ENCODE measurements at regions not wholly inside any gene's neighbourhood (a gene's known extent, or its start where the extent isn't known, plus 50 kb on each side); places are given as distances from the start of the nearest gene placed in this dataset.
"Not testable (repeated sequence)": the region's sequence is repeated elsewhere in the genome, so short reads cannot be mapped to it uniquely, and the experiment has no call there.

DNA sequence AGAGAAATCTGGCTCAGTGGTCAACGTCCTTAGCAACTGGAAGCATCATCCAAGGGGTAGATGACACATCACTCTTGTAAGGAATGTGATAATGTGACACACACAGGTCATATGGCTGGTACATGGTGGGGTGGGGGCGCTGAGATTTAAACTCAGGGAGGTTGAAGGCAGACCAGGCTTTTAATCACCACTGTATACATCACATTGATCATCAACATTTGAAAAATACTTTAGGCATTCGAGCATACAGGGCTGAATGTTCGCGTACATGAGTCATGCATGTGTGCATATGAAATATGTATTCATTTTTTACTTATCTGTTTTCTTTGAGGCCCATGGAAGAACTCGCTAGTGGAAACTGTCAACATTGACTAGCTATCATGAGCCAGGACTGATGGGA is 976.4 kb downstream of the VRK1 start:
- DNase-seq = no peak

DNA sequence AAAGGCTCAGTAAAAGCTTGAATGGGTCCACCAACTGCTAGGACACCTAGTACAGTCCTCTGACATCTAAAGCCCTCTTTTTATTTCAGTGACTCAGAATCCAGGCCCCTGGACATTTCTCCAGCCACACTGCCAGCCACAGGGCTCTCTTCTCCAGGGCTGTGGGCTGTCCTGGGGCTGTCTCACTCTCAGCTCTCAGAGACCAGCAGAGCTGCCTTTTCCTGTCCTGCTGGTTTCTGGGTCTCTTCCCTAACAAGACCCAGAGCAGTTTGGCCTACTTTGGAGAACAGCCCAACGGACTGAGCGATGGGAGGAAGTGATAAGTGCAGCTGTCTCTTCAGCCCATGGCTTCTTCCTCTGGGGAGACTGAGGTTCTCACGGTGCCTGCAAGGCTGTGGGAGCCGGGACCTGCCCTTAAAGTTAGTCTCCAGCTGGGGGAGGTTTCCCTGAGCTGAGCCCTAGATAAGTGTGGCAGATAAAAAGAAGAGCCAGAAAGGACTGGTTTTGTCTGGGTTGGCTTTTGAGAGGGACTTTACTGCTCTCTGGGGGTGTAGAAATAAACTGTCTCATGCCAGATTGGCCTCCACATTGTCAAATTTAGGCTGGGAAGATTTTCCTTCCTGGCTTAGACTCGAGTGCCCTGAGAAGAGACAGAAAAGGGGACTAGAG is 979.8 kb downstream of the VRK1 start:
- DNase-seq = no peak

DNA sequence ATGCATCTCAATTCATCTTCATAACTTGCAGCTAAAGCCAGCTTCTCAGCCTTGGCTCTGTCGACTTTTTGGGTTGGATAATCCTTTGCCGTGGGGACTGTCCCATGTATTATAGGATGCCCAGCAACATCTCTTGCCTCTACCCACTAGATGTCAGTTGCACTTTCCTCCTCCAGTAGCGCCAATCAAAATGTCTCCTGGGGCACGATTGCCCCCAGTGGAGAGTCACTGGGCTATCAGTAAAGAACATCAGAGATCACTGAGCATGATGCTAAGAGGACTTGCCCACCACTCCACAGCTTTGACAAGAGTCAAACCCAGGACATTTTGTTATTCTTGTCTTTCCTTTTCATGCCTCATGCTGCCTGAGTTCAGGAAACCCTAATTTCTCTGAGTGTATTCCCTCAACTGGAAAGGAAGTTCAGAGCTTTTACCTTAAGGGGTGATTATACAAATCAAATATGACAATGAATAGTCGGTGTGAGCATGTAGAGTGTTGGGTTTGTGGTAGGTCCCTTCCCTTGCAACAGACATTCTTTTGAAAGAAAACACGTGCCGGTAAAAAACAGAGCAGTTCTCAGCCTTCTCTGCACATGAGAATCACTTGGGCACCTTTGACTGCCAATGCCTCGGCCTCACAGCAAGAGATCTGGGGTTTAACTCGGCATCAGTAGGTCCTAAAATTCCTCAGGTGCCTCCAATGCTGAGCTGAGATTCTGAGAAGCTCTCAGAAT is 980.6 kb downstream of the VRK1 start:
- no peak for DNase-seq

DNA sequence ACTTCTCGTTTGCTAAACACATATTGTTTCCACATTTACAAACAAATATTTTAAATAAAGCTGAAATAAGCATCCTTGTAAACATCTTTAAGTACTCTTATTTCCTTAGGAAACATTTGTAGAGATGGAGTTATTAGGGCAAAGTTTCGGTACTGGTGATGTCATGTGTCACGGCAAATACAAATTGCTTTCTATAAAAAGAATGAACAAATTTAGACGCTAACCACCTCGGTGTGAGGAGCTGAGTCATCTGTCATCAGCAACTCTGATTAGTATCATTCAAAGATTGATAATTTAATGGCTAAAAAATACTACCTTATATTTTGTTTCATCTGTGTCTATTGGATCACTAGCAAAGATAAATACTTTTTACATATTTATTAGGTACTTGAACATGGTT is 982.0 kb downstream of the VRK1 start:
- DNase-seq = no peak

DNA sequence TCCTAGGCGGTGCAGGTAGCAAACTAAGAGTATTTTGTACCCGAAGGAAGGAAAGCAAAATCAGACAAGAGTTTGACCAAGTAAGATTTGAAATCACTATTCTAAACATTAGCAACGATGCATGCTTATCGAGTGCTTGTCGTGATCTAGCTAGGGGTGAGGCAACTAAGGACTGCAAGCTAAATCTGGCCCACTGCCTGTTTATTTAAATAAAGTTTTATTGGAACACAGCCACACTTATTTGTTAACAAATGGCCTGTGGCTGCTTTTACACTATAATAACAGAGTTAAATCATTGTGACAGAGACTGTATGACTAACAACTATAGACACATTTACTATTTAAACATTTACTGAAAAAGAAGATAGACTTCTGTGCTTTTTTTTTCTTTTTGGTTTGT is 983.6 kb downstream of the VRK1 start:
- DNase-seq = no peak

DNA sequence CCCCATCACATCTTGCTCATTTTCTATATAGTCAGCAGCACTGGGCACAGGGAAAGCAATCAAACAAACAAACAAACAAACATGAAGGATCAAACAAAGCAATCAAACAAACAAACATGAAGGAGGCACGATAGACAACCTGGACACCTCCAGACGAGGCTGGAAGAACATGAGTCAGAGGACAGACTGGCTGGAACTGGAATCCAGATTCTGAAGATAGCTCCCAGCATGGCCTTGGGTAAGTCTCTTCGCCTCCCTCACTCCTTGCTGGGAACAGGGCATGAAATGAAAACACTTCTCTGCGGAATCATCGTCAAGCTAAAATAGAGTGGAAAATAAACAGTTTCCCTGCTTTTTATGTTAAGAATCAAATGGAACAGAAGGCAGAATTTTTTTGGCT is 984.8 kb downstream of the VRK1 start:
- DNase-seq = no peak

DNA sequence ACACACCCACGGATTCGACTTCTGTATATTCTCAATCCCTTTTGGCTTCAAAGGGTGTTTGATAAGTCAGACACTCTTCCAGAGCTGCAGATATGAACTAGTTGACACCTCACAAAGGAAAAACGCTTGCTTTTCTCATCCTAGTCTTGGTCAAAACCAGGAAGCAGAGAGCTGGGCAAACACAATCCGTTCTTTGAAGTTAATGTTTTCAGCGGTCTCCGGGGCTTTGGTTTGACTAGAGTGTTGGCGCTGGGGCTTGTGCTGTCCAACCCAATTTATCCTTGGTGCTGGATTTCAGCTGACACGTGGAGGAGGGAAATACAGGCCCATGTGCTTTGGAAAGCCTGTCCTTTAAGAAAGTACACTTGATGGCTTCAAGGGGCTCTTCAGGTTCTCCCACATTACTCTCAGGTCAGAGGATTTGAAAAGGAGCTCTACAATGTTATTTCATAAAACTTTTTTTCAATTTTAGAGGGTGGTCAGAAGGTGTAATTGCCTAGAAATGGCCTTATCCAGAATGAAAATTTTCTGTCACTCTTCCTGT is 985.8 kb downstream of the VRK1 start:
- DNase-seq = no peak

DNA sequence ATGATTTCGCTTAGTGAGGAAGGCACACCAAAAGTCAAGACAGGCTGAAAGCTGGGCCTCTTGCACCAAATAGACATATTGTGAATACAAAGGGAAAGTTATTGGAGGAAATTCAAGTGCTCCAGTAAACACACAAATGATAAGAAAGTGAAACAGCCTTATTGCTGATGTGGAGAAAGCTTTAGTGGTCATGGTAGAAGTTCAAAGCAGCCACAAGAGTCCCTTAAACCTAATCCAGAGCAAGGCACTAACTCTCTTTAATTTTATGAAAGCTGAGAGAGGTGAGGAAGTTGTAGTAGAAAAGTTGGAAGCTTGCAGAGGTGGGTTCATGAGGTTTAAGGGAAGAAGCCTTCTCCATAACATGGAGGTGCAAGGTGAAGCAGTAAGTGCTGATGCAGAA is 988.3 kb downstream of the VRK1 start:
- DNase-seq = no peak

DNA sequence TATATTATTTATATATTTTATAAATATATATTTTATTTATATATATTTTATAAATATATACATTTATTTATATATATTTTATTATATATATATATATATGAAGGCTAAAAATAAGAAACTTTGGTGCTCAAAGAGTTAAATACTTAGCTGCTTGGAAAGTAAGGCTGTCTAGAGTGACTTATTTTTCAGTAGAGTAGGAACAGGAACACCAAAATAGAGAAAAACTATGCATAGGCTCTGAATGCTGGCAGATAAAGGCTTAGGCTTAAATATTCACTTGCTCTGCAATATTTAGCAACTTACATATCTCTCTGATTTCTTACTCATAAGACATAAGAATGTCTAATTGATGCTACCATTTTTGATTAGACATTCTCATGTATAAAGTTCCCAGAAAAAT is 991.2 kb downstream of the VRK1 start:
- no peak for DNase-seq

DNA sequence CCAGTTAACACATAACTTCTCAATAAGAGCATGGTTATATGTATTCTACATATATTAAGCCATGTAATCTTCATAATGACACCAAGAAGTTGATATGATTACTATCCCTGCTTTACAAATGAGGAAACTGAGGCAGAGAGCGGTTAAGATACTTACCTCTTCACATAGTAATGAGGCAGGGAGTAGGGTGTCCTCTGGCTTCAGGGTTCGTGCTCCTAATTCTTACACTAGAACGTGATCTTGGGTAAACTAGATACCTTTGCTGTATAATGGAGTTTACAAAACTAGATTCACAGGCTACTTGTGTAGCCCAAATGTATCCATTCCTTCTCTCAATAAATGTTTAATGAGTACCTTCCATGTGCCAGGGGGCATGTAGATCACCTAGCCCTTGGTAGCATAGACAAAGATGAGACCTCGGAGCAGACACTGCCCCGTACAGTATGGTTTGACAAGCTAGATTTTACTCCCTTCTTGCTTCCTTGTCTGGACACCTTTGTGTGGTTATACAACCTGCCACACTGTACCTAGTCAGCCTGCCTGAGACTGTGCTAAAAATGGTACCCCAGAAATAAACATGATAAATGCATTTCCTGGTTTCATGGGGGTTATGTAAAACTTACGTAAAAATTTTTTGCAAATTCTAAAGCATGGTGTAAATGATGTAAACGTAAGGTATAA is 991.8 kb downstream of the VRK1 start:
- no peak for DNase-seq

DNA sequence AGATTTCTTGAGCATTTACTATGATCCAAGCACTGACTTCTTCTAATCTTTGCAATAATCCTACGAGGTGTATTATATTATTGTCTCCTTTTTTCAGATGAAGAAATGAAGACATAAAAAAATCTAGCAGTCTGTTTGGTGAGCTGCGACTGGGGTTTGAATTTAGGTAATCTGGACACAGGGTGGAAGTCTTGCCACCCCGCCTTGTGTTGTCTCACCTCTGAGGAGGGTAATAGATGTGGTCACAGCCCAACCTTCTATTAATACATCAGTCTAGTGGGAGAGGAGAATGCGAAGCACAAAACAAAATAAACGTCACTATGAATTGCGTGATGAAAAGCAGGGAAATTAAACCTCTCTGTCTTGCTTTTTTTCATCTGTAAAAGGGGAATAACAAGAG is 993.9 kb downstream of the VRK1 start:
- DNase-seq = no peak

DNA sequence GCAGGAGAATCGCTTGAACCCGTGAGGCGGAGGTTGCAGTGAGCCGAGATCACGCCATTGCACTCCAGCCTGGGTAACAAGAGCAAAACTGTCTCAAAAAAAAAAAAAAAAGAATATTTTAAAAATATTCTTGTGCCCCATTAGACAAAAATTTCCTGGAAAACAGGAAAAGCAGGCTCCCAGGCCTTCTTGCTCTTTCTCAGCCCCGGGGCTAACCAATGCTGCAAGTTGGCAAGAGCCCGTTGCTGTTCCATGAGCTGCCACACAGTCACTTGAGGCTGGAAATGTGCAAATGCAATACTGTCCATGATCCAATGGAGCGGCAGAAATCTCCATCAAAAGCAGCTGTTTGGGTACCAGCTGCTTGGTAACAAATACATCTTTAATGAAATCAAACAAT is 994.7 kb downstream of the VRK1 start:
- no peak for DNase-seq

DNA sequence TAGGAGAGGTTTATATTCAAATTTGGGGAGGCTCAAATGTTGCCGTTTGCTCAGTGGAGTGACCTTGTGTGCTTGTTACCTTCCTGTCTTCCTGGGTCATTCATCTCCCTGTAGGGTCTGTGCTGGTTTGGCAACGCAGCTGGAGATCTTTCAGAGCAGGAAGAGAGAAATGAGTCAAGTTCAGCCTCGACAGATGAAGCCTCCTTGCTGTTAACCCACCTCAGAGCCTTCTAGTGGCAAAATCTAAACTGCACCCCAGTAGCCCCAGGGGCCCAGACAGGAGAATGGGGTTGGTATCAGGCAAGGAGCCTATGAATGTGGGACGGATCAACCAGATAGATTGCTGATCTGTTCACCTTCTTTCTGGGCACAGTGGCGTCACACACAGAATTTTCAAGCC is 999.3 kb downstream of the VRK1 start:
- no peak for DNase-seq

DNA sequence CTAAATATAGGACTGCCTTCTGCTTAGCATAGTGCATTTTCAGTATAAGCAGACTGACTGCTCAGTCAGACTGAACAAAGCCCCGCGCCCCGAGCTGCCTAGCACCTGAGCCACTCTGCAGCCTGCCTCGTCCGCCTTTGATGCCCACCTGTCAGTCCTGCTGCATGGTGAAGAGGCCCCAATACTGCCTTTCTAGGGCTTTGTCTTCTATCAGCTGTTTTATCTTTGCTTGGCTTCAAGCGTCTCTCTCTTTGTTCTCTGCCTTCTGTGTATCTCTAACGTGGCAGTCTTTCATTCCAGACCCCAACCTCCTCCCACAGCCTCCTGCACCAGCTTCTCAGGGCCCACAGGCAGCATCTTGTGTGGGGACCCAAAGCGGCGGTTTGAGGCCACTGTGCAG is 1001.0 kb downstream of the VRK1 start:
- no peak for DNase-seq

DNA sequence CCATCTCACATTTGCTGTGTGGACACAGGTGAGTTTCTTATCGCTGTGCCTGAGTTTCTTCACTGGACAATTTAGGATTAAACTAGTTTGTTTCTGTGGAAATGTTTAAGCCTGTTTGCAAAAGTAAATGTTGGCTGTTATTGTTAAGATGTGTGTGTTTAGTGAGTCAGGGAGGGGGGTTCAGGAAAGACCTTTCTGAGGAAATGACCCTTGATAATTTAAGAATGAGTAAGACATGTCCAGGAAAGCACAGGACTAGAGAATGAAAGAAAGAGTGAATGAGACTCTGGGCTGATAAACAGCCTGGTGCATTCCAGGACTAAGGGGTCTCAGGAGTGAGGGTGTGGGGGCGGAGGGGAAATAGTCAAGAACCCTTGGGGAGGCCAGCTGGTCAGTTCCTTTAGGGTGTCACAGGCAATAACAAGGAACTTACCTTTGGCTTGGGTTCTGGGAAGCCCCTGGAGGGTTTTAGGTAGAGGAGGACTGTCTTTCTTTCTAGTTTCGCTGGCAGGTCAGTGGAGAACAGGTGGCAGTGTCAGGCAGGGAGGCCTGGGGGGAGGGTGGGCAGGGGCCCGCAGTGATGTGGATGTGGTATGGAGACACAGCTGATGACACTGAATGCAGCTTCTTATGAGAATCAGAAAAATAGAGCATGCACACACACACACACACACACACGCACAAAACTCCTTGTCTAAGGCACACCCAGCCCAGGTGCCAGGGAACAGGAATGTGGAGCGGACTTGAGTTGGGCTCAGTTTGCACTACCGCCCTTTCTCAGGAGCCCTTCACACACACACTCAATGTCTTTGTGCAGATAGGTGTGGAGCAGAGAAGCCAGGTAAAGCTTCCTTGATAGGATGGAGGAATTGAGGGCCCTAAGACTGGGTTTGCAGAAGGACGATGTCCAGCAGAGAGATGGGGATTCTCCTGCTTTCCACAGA is 1005.5 kb downstream of the VRK1 start:
- DNase-seq = no peak

DNA sequence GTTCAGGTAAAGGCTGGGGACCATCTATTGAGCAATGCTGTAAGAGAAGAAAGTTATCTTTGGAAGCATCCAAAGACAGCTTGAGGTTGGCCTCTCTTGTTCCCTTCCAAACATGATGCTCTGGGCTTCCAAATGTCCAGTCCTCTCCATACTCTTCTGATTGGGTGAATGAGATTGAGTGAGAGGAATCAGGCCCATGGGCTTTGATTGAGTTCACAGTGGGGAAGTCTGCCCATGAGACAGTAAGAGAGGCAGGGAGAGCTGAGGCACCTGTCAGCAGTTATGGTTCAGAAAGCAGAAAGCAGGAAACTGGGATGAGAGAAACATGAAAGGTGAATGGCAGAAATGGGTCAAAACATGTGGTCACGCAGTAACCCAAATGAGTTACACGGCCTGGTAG is 1006.9 kb downstream of the VRK1 start:
- DNase-seq = no peak

DNA sequence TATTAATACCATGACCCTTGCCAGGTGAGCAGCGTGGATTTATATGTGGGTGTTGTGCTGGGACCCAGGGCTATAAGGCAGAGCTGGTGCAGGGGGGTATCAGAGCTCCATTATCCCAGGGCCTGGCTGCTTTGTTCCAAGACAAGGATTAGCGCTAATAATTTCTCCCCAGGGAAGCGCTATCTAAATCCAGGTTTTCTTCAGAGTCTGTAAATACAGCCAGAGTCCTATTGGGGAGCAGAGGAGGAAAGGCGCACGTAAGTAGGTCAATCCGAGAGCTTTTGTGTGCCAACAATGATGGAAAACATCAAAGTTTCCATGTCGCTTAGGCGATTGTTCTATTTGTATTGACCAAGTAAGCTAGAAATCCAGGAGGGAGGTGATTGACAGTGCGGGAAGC is 1009.7 kb downstream of the VRK1 start:
- DNase-seq = no peak

DNA sequence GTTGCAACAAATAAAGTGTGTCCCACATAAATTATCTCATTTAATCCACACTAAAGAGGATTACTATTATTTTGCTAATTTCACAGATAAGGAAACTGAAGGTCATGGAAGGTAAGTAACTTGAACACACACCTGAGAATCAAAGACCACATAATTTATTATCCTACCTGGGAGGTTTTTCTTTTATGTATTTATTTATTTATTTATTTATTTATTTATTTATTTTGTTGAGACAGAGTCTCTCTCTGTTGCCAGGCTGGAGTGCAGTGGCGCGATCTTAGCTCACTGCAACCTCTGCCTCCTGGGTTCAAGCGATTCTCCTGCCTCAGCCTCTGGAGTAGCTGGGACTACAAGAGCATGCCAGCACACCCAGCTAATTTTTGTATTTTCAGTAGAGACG is 1011.4 kb downstream of the VRK1 start:
- DNase-seq = not testable (repeated sequence)

DNA sequence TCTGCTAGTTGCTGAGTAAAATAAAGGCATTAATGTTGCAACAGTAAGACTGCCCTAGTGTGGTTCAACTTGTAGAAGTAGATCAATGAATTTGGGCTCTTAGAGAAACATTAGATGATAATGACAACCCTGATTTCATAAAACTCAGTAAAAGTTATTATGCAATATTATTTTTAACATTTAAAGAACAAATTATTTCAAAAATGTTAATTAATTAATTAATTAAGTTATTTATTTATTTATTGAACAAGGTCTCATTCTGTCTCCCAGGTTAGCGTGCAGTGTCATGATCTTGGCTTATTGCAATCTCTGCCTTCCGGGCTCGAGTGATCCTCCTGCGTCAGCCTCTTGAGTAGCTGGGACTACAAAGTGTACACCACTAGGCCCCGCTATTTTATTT is 1016.4 kb downstream of the VRK1 start:
- no peak for DNase-seq

DNA sequence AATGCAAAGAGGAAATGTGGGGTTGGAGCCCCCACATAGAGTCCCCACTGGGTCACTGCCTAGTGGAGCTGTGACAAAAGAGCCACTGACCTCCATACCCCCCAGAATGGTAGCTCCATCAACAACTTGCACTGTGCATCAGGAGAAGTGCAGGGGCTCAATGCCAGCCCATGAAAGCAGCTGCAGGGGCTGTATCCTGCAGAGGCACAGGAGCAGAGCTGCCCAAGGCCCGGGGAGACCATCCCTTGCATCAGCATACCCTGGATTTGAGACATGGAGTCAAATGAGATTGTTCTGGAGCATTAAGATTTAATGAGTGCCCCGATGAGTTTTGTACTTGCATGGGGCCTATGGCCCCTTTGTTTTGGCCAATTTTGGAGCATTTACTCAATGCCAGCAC is 1023.6 kb downstream of the VRK1 start:
- no peak for DNase-seq

DNA sequence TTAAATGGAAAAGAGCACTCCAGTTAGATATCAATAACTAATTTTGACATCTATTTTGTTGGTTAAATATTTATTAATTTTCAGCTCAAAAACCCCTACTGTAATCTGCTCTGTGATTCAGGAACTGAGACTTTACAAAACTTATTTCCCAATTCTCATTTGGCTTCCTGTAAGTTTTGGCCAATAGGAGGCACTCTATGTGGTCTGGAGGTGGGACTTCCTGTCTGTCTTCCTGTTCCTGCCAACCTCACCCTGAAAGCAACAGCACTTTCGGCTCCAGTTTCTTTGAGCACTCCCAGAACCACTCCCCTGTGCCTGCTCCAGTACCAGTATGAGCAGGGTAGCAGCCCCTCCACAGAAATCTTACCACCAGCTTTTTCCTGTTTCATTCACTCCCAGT is 1027.0 kb downstream of the VRK1 start:
- no peak for DNase-seq

DNA sequence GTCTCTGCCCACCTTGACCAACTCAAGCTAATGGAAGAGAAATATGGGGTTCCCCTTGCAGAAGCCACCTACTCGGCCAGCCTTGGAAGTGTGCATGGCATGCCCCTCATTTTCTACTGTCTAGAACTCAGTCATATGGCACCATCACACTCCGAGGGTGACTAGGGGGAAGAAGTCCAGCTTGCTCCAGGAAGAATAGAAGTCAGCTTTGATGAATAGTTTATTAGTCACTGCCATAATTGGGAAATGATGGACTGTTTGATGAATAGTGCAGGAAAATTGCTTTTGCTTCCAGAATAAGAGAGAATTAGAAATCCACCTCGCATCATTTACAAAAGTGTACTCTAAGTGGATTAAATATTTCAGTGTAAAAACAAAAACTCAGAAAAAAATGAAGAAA is 1030.6 kb downstream of the VRK1 start:
- DNase-seq = no peak

DNA sequence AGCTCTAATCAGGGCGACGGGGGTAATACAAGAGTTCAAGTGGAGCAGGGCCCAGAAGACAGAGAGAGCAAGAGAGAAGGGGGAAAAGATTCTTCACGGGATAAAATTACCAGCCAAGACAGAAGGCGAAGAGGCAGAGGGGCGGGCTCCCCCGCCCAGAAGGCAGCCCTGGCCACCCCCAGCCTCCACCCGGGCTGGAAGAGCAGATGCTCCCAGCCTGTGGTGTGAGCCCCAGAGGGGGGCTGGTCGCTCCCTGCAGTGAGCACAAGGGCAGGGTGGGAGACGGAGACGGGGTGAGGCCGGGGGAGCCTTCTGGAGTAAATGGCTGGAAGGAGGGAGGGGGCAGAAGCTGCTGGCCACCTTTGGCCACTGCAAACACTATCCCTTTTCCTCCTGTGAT is 1035.6 kb downstream of the VRK1 start:
- no peak for DNase-seq
